A673 (cell line): ENCODE measurements at regions not wholly inside any gene's neighbourhood (a gene's known extent, or its start where the extent isn't known, plus 50 kb on each side); places are given as distances from the start of the nearest gene placed in this dataset.

ENCODE experiments used
- EZH2 ChIP-seq: fragments of 200-600 bp; sonication (generic); IDR thresholded peaks from 2 replicates; pipeline ENCODE4 v1.6.1; 2017; ENCODE audit warnings: borderline replicate concordance, low read depth, mild to moderate bottlenecking, mixed read lengths, antibody characterized with exemption, low read length; ENCODE audit not compliant: poor library complexity, severe bottlenecking
- TF ChIP-seq, protein P1 (sequence below): fragments of 300-800, 200-600 bp; sonication (generic); conservative IDR thresholded peaks from 2 replicates; pipeline ENCODE4 v1.5.1; 2017; ENCODE audit warnings: low read depth, mild to moderate bottlenecking, antibody characterized with exemption, low read length, moderate library complexity, mixed read lengths

DNA sequence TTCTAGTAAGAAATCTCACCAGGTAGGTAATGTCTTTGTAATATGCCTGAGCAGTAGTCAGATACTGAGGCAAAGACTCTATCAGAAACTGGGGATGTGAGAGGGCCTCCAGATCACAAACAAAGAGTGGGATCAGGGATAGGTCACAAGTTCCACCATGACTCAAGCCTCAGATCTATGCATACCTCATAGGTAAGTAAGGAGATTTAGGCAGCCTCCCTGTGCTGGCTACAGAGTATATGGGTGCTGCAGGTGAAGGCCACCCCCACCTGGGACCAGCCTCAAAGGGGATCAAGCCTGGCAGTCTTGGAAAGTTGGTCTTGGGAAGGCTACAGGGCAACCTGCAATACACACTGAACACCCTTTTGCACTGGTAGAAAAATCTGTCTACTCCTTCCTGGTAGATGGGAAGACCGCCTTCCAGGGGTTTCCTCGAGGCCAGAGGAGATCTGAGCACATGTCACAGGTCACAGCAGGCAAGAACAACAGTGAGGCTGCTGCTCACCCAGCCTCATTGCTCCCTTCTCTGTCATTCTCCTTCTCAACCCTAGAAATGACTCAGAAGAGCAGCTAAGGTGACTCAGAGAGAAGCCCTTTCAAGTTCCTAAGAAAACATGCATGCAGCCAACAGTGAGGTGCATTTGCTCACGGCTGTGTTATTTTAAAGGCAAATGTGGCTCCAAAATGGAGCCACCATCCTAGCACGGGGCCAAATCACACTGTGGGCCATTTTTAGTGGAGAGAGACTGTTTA lies 143.4 kb upstream of the CDKN3 start:
- TF ChIP-seq, protein P1, sequence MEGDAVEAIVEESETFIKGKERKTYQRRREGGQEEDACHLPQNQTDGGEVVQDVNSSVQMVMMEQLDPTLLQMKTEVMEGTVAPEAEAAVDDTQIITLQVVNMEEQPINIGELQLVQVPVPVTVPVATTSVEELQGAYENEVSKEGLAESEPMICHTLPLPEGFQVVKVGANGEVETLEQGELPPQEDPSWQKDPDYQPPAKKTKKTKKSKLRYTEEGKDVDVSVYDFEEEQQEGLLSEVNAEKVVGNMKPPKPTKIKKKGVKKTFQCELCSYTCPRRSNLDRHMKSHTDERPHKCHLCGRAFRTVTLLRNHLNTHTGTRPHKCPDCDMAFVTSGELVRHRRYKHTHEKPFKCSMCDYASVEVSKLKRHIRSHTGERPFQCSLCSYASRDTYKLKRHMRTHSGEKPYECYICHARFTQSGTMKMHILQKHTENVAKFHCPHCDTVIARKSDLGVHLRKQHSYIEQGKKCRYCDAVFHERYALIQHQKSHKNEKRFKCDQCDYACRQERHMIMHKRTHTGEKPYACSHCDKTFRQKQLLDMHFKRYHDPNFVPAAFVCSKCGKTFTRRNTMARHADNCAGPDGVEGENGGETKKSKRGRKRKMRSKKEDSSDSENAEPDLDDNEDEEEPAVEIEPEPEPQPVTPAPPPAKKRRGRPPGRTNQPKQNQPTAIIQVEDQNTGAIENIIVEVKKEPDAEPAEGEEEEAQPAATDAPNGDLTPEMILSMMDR = no peak
- no peak for TF ChIP-seq EZH2
